Middle frontal gyrus (tissue), 1 donor: ENCODE measurements at regions not wholly inside any gene's neighbourhood (a gene's known extent, or its start where the extent isn't known, plus 50 kb on each side); places are given as distances from the start of the nearest gene placed in this dataset.

Source experiments
- DNase-seq: peaks from one replicate; pipeline ENCODE4 v3.0.0-alpha.2; 2015; ENCODE audit warnings: low spot score; ENCODE audit errors: extremely low spot score

- DNase-seq: no peak
These were observed 320.9 kb downstream of the ZSWIM6 start for GRCh38 chr5:61652916-61653315.

- DNase-seq: no peak
These were observed 321.9 kb downstream of the ZSWIM6 start for GRCh38 chr5:61653807-61654580.

GRCh38 chr5:61654876-61655275 is 322.8 kb downstream of the ZSWIM6 start:
- no peak for DNase-seq

GRCh38 chr5:61657010-61657409 is 325.0 kb downstream of the ZSWIM6 start:
- no peak for DNase-seq

GRCh38 chr5:61657686-61658085 is 325.6 kb downstream of the ZSWIM6 start:
- DNase-seq: no peak

- DNase-seq: no peak
These were observed 326.5 kb downstream of the ZSWIM6 start for GRCh38 chr5:61658592-61659008.

DNA sequence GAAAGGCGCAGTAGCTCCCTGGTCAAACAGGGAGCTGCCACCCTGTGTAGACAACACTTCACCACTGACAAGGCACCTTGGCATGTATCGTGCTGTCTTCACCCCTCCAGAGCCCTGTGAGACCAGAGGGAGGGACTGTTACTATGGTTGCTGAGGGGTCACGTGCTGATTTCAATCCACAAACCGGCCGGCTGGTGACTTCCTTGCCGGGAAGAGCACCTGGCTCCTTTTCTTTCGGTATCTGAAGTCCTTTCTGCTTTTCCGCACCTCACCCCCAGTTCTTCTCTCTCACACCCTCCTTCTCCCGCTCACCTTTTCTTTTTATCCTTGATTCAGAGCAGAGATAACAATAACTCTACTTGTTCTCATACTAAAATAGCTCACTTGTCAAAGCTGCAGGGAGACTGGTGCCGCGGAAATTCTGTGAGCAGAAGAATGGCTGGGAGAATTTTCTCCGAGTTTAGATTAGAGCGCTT is 327.2 kb downstream of the ZSWIM6 start:
- DNase-seq: no peak

- DNase-seq: no peak
These were observed 330.6 kb downstream of the ZSWIM6 start for GRCh38 chr5:61662670-61663069.

DNA sequence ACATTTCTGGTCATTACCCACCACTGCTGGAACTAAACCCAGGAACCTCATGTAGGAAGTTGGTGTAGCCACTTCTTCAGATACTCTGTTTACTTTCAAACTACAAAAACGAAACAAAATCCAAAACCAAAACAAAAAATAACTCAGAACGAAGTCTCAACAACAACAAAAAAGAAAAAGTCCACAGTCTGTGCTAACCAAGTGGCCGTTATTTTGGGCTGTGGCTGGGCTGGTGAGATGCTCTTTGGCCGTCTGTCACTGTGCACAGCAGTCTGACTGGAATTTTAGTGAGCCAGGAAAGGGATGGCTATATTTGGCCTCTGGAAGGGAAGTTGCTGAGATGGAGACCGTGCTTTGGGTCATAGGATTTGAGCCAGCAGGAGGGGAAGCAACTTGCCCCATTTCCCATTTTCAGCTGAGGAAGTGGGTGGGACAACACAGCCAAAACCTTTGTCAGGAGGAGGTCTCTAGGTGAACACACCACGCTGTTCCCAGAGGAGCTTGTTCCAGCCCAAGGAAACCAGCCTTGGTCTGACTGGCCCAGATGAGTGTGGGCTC is 334.1 kb downstream of the ZSWIM6 start:
- no peak for DNase-seq

- no peak for DNase-seq
These were observed 335.6 kb downstream of the ZSWIM6 start for GRCh38 chr5:61667525-61668218.

DNA sequence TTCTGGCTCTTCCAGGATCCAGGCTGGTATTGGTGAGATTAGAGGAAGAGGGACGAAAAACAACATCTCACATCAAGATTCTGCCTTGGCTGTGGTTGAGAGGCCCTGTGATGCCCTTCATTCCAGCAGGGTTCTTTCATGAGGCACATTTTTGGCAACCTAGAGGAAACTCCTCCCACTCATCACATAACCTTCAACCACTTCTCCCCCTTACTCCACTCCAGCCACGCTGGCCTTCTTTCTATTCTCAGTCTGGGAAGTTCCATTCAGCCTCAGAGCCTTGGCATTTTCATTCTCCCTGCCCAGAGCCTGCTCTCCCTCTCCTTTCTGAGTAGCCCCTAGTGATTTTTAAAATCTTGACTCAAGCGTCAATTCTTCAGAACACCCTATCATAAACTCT is 337.5 kb downstream of the ZSWIM6 start:
- no peak for DNase-seq

DNA sequence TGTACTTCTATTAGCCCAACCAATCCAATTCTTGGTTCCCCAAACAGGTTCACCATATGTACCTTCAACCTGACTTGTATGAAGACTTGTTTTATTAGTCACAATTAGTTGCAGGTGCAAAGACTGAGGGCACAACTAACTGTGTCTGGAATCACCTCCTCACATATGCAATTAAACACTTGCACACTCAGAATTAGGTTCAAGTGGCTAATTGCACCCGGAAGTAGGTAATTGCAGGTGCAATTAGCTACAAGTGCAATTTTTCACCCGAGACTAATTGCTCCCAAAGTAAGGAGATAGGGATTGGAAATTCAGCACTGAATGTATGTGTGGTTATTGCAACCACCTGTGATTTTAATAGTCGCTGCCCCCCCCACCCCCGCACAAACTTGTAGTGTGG is 338.9 kb downstream of the ZSWIM6 start:
- no peak for DNase-seq

DNA sequence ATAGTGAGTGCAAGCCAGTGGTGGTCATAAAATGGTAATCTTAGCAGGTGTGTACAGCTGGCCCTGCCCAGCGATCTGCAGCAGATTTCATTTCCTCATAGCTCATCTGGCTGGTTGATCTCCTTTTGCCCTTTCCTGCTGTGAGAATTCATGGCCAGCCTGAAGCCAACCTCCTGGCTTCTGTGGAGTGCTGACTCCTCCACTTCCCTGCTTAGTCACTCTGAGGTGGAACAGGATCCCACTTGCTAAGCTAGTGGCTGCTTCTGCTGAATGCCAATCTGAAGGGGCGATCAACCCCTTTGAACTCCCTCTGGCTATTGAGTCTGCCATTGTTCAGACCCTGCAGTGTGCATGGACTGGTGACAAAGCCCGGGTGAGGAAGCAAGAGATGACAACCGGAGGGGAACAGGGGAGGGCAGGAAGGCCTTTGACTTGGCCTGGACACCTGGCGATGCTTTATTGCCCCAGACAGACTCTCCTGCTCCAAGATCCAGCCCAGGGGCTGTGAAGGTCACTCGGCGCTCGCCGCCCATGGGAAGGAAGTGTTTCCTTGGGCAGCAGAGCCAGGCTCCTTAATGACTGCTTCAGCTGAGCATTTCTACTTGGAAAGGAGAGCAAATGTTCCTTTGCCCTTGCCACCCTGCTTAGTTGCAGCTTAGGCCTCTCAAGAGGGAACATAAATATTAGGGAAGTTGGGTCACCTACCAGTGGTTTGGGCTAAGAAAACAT is 341.1 kb downstream of the ZSWIM6 start:
- no peak for DNase-seq

- DNase-seq: no peak
These were observed 342.3 kb downstream of the ZSWIM6 start for GRCh38 chr5:61674378-61674777.

DNA sequence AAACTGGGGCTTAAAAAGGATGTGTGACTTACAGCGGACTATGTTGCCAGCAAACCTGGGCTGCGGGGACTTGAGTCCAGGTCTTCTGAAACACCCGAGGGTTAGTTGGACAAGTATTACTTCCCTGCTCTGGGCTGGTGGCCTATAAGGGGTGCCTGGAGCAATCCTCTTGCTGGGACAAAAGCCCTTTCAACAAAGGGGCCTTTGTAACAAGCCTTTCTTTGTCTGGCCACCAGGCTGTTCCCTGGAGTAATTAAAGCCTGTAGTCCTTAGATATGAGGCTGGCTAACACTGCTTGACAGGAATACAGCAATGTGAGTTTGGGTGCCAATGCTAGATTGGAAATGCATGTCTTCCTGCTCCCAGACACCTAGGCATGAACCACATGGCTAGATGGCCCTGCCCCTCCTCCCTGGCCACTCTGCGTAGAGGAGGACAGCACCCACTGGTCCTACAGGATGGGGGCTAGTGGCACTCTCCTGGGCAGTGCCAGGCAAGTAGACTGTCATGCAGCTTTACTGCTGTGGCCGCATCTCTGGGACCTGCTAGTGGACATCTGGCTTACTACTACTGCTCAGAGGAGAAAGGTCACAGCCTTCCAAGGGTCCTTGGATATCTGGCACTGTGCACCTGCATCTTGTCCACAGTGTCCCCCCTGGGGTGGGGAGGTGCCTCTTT is 343.1 kb downstream of the ZSWIM6 start:
- DNase-seq: peak; percentile 41

DNA sequence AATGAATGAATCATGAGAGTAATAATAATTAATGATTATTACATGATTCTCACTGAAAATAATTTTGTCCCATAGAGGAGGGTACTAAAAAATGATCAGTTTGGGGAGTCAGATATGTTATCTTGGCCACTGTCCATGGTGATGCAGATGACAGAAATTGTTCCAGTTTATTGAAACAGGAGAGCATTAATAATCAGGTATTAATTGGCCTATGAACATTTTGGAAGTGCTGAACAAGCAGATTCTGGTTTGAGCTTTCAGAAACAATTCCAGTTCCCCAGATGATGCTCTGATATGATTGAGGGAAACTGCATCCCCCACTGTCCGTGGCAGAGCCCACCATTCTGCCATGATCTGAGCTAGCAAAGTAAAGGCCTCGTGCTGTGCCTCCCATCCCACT is 345.2 kb downstream of the ZSWIM6 start:
- DNase-seq: no peak

DNA sequence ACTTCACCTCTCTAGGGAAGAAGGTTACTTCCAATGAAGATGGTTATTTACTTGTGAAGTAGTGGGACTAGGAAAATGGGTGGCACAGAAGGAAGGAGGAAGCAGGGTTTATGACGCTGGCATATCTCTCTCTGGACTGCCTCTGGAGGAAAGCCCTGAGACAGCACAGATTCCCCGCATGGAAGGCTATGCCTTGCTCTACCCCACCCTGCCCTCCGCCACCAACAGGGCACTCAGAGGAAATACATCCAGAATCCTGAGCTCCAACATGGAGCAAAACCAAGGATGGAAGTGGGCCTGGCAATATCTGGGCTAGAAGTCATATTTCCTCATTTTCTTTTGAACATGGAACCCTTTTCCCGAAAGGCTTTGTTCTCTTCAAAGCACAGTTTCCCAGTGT is 346.9 kb downstream of the ZSWIM6 start:
- DNase-seq: no peak

GRCh38 chr5:61679562-61679961 is 347.5 kb downstream of the ZSWIM6 start:
- DNase-seq: no peak

DNA sequence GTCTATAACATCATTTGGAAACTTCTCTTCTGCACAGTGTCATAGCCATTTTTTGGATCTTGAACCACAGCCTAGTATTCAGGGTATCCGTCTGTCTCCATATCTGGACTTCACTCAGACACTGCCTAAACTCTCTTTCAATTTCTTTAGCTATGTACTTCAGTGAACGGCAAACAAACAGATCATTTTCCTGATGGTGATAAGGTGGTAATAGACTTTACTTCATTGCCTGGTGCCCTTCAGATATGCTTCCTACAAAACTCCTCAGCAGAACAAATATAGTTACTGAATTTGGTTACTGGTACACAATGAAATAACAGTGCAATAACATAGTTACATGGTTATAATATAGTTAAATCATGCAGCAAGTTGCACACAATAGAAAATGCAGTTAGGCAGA is 348.2 kb downstream of the ZSWIM6 start:
- DNase-seq: no peak

GRCh38 chr5:61683148-61683547 is 351.1 kb downstream of the ZSWIM6 start:
- DNase-seq: no peak

DNA sequence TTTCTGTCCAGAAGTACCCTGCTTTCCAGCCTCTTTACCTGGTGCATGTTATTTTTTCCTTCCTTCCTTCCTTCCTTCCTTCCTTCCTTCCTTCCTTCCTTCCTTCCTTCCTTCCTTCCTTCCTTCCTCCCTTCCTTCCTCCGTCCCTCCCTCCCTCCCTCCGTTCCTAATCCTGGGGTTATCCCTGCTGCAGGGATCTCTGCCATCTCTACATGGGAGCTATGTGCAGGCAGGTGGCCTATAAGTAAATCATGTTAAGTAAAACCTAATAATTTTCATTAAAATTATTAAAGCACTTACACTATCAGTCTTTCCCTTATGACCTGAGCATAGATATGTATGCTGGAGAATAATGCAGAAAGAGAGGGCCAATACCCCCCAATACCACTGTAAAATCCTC is 351.9 kb downstream of the ZSWIM6 start:
- DNase-seq: no peak
